ENCODE measurements at regions not wholly inside any gene's neighbourhood (a gene's known extent, or its start where the extent isn't known, plus 50 kb on each side); places are given as distances from the start of the nearest gene placed in this dataset.

- H3K4me2 ChIP-seq (ENCODE audit: low read depth, low read length, poor library complexity, severe bottlenecking): no peak overlapping the region
- no peak overlapping the region for H2AFZ ChIP-seq (ENCODE audit: low read depth, low read length, severe bottlenecking)
- no peaks in the 10 kb centered on the region for H4K20me1 ChIP-seq (ENCODE audit: low read depth, low read length)
- no peaks in the 10 kb centered on the region for H3K27me3 ChIP-seq (ENCODE audit: low read length)
- no peak overlapping the region for H3K9ac ChIP-seq (ENCODE audit: low read length)
- no peaks in the 10 kb centered on the region for H3F3A ChIP-seq (ENCODE audit: insufficient read depth)
- no peak overlapping the region for H3K27ac ChIP-seq (ENCODE audit: low read depth, low read length)
- H3K36me3 ChIP-seq (ENCODE audit: low read length): no peaks in the 10 kb centered on the region
- no peak overlapping the region for H3K4me3 ChIP-seq (ENCODE audit: insufficient read depth, low read length, poor library complexity, severe bottlenecking)
- H3K9me2 ChIP-seq (replicated peaks; ENCODE audit: insufficient read depth, low read length): no peaks in the 10 kb centered on the region
- H3K9me3 ChIP-seq (ENCODE audit: insufficient read depth, low read length): peaks cover 23% of the 10 kb centered on the region; the same call in 1 of the 2 replicates
- TF ChIP-seq, protein P1, sequence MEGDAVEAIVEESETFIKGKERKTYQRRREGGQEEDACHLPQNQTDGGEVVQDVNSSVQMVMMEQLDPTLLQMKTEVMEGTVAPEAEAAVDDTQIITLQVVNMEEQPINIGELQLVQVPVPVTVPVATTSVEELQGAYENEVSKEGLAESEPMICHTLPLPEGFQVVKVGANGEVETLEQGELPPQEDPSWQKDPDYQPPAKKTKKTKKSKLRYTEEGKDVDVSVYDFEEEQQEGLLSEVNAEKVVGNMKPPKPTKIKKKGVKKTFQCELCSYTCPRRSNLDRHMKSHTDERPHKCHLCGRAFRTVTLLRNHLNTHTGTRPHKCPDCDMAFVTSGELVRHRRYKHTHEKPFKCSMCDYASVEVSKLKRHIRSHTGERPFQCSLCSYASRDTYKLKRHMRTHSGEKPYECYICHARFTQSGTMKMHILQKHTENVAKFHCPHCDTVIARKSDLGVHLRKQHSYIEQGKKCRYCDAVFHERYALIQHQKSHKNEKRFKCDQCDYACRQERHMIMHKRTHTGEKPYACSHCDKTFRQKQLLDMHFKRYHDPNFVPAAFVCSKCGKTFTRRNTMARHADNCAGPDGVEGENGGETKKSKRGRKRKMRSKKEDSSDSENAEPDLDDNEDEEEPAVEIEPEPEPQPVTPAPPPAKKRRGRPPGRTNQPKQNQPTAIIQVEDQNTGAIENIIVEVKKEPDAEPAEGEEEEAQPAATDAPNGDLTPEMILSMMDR (IDR thresholded peaks at IDR 0.05; ENCODE audit: insufficient read depth, low read length, poor library complexity, severe bottlenecking): no peak
- TF ChIP-seq EZH2phosphoT487 (conservative IDR thresholded peaks at IDR 0.05; ENCODE audit: low read length): no peak
- H3K79me2 ChIP-seq (ENCODE audit: insufficient read depth, low read length): no peaks in the 10 kb centered on the region
These were observed 325.1 kb downstream of the CDH26 start for GRCh38 chr20:60283281-60283680.

DNA sequence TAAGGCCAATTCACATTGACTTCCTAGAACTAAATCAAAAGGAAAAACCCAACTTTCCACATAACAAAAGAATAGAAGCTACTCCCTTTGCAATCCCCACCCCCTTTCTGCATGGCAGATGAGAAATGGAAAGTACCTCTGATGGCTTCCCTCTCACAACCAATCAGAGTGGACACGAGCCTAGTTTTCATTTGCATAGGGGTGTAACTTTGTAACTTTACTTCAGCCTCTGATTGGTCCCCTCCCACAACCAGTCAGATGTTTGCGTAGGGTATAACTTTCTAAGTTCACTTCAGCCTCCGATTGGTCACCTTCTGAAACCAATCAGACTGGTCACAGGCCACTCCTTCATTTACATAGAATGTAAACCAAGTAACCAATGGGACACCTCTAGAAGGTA is 328.5 kb downstream of the CDH26 start:
- no peaks in the 10 kb centered on the region for H3K36me3 ChIP-seq (ENCODE audit: low read length)
- H3K27ac ChIP-seq (ENCODE audit: low read depth, low read length): no peak overlapping the region
- H3K9me3 ChIP-seq (ENCODE audit: insufficient read depth, low read length): peaks cover 26% of the 10 kb centered on the region; the same call in 1 of the 2 replicates
- no peaks in the 10 kb centered on the region for H3K27me3 ChIP-seq (ENCODE audit: low read length)
- TF ChIP-seq, protein P1 (IDR thresholded peaks at IDR 0.05; ENCODE audit: insufficient read depth, low read length, poor library complexity, severe bottlenecking): no peak
- TF ChIP-seq EZH2phosphoT487 (conservative IDR thresholded peaks at IDR 0.05; ENCODE audit: low read length): no peak
- no peaks in the 10 kb centered on the region for H3K79me2 ChIP-seq (ENCODE audit: insufficient read depth, low read length)
- no peak overlapping the region for H3K9ac ChIP-seq (ENCODE audit: low read length)
- no peaks in the 10 kb centered on the region for H3F3A ChIP-seq (ENCODE audit: insufficient read depth)
- no peak overlapping the region for H3K4me3 ChIP-seq (ENCODE audit: insufficient read depth, low read length, poor library complexity, severe bottlenecking)
- H3K9me2 ChIP-seq (replicated peaks; ENCODE audit: insufficient read depth, low read length): no peaks in the 10 kb centered on the region
- H3K4me2 ChIP-seq (ENCODE audit: low read depth, low read length, poor library complexity, severe bottlenecking): no peak overlapping the region
- H4K20me1 ChIP-seq (ENCODE audit: low read depth, low read length): no peaks in the 10 kb centered on the region
- H2AFZ ChIP-seq (ENCODE audit: low read depth, low read length, severe bottlenecking): no peak overlapping the region

GRCh38 chr20:60288945-60289344 is 330.7 kb downstream of the CDH26 start:
- Histone ChIP-seq H3K9me3 (ENCODE audit: insufficient read depth, low read length) (peaks cover 27% of the 10 kb centered on the region; the same call in 1 of the 2 replicates), H3K4me3 (ENCODE audit: insufficient read depth, low read length, poor library complexity, severe bottlenecking) (no peak overlapping the region), H3K27me3 (ENCODE audit: low read length) (no peaks in the 10 kb centered on the region), H3K4me2 (ENCODE audit: low read depth, low read length, poor library complexity, severe bottlenecking) (no peak overlapping the region), H3F3A (ENCODE audit: insufficient read depth) (no peaks in the 10 kb centered on the region), H3K36me3 (ENCODE audit: low read length) (no peaks in the 10 kb centered on the region), H3K79me2 (ENCODE audit: insufficient read depth, low read length) (no peaks in the 10 kb centered on the region), H3K9ac (ENCODE audit: low read length) (no peak overlapping the region), H4K20me1 (ENCODE audit: low read depth, low read length) (no peaks in the 10 kb centered on the region), H3K9me2 (replicated peaks; ENCODE audit: insufficient read depth, low read length) (no peaks in the 10 kb centered on the region), H2AFZ (ENCODE audit: low read depth, low read length, severe bottlenecking) (no peak overlapping the region), H3K27ac (ENCODE audit: low read depth, low read length) (no peak overlapping the region)
- TF ChIP-seq, protein P1 (IDR thresholded peaks at IDR 0.05; ENCODE audit: insufficient read depth, low read length, poor library complexity, severe bottlenecking): no peak
- no peak for TF ChIP-seq EZH2phosphoT487 (conservative IDR thresholded peaks at IDR 0.05; ENCODE audit: low read length)
